ENCODE measurements at regions not wholly inside any gene's neighbourhood (a gene's known extent, or its start where the extent isn't known, plus 50 kb on each side); places are given as distances from the start of the nearest gene placed in this dataset.

- no peak for ATAC-seq
- no peak for TF ChIP-seq ZNF70 (CRISPR knock-in tag; IDR thresholded peaks at IDR 0.05)
- TF ChIP-seq RARB (CRISPR knock-in tag; IDR thresholded peaks at IDR 0.05) = no peak
Measured at GRCh38 chr18:78787751-78788150, 191.9 kb upstream of the SALL3 start.

DNA sequence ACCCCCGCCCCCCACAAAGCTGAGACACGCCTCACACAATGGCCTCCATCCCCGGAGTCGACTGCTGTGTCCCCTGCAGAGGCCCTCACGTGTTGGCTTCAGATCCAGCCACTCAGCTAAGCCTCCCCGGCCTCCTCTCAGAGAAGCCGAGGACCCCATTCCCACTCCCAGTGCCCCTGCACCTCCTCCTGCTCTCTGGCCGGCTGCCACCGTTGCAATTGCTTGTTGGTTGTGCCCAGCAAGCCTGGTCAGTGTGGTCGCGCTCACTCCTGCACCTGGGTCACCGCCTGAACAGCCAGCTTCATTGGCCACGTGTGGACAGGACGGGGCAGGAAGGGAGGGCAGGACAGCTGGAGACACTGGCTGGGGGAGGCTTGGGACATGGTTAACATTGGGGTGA is 191.5 kb upstream of the SALL3 start:
- TF ChIP-seq ARNTL (CRISPR knock-in tag; IDR thresholded peaks at IDR 0.05; ENCODE audit: borderline replicate concordance, low read depth) = no peak
- no peak for TF ChIP-seq ZNF70 (CRISPR knock-in tag; IDR thresholded peaks at IDR 0.05)
- TF ChIP-seq ZFP3 (CRISPR knock-in tag; IDR thresholded peaks at IDR 0.05) = no peak
- no peak for TF ChIP-seq CSDC2 (CRISPR knock-in tag; IDR thresholded peaks at IDR 0.05)
- no peak for TF ChIP-seq CREB5 (CRISPR knock-in tag; IDR thresholded peaks at IDR 0.05; ENCODE audit: low read depth)
- TF ChIP-seq ISL1 (CRISPR knock-in tag; IDR thresholded peaks at IDR 0.05) = no peak
- no peak for TF ChIP-seq ESRRG (CRISPR knock-in tag; IDR thresholded peaks at IDR 0.05)
- TF ChIP-seq, protein P1, sequence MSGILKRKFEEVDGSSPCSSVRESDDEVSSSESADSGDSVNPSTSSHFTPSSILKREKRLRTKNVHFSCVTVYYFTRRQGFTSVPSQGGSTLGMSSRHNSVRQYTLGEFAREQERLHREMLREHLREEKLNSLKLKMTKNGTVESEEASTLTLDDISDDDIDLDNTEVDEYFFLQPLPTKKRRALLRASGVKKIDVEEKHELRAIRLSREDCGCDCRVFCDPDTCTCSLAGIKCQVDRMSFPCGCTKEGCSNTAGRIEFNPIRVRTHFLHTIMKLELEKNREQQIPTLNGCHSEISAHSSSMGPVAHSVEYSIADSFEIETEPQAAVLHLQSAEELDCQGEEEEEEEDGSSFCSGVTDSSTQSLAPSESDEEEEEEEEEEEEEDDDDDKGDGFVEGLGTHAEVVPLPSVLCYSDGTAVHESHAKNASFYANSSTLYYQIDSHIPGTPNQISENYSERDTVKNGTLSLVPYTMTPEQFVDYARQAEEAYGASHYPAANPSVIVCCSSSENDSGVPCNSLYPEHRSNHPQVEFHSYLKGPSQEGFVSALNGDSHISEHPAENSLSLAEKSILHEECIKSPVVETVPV (CRISPR knock-in tag; IDR thresholded peaks at IDR 0.05) = no peak
- TF ChIP-seq ZC3H10 (CRISPR knock-in tag; IDR thresholded peaks at IDR 0.05) = no peak
- TF ChIP-seq RARB (CRISPR knock-in tag; IDR thresholded peaks at IDR 0.05) = no peak
- no peak for TF ChIP-seq POU6F1 (CRISPR knock-in tag; IDR thresholded peaks at IDR 0.05; ENCODE audit: borderline replicate concordance, low read depth)
- TF ChIP-seq TCF4 (CRISPR knock-in tag; IDR thresholded peaks at IDR 0.05; ENCODE audit: borderline replicate concordance) = no peak
- no peak for TF ChIP-seq BACH2 (CRISPR knock-in tag; IDR thresholded peaks at IDR 0.05; ENCODE audit: borderline replicate concordance)
- no peak for TF ChIP-seq PPARA (CRISPR knock-in tag; IDR thresholded peaks at IDR 0.05; ENCODE audit: borderline replicate concordance)
- no peak for TF ChIP-seq TOX (CRISPR knock-in tag; IDR thresholded peaks at IDR 0.05; ENCODE audit: borderline replicate concordance)
- TF ChIP-seq GLIS3 (CRISPR knock-in tag; IDR thresholded peaks at IDR 0.05) = no peak
- TF ChIP-seq ZFP30 (CRISPR knock-in tag; IDR thresholded peaks at IDR 0.05) = no peak
- no peak for ATAC-seq

GRCh38 chr18:78789850-78790249 is 189.8 kb upstream of the SALL3 start:
- TF ChIP-seq OSR1 (CRISPR knock-in tag; IDR thresholded peaks at IDR 0.05) (no peak), GLIS3 (CRISPR knock-in tag; IDR thresholded peaks at IDR 0.05) (no peak), ZNF8 (CRISPR knock-in tag; IDR thresholded peaks at IDR 0.05) (no peak), RARB (CRISPR knock-in tag; IDR thresholded peaks at IDR 0.05) (no peak), TOX (CRISPR knock-in tag; IDR thresholded peaks at IDR 0.05; ENCODE audit: borderline replicate concordance) (no peak)
- ATAC-seq = no peak

DNA sequence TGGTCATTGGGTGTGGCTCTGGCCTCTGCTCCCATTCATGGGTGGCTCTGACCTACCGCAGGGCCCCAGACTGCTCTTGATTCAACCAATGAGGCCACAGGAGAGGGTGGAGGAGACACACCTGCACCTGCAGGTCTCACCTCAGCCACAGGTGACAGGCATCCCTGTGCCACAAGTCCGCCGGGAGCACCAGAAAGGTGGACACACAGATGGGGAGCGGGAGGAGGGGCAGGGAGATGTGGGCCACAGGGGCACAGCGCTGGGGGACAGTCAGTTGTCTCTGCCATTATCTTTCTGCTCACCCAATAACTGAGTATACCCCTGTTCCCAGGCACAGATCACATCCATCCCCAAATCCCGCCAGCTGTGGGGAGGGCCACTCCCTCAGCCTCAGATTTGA is 189.1 kb upstream of the SALL3 start:
- TF ChIP-seq TSHZ2 (CRISPR knock-in tag; IDR thresholded peaks at IDR 0.05) = no peak
- no peak for TF ChIP-seq SNAI2 (CRISPR knock-in tag; IDR thresholded peaks at IDR 0.05)
- no peak for TF ChIP-seq ZFP30 (CRISPR knock-in tag; IDR thresholded peaks at IDR 0.05)
- no peak for TF ChIP-seq GLIS3 (CRISPR knock-in tag; IDR thresholded peaks at IDR 0.05)
- TF ChIP-seq ZNF8 (CRISPR knock-in tag; IDR thresholded peaks at IDR 0.05) = no peak
- TF ChIP-seq OSR1 (CRISPR knock-in tag; IDR thresholded peaks at IDR 0.05) = no peak
- TF ChIP-seq CSDC2 (CRISPR knock-in tag; IDR thresholded peaks at IDR 0.05) = no peak
- TF ChIP-seq CREB5 (CRISPR knock-in tag; IDR thresholded peaks at IDR 0.05; ENCODE audit: low read depth) = no peak
- no peak for TF ChIP-seq BACH2 (CRISPR knock-in tag; IDR thresholded peaks at IDR 0.05; ENCODE audit: borderline replicate concordance)
- no peak for TF ChIP-seq TCF4 (CRISPR knock-in tag; IDR thresholded peaks at IDR 0.05; ENCODE audit: borderline replicate concordance)
- TF ChIP-seq, protein P1 (CRISPR knock-in tag; IDR thresholded peaks at IDR 0.05) = no peak
- no peak for TF ChIP-seq ESRRG (CRISPR knock-in tag; IDR thresholded peaks at IDR 0.05)
- no peak for ATAC-seq
